A549 (cell line): ENCODE measurements at regions not wholly inside any gene's neighbourhood (a gene's known extent, or its start where the extent isn't known, plus 50 kb on each side); places are given as distances from the start of the nearest gene placed in this dataset.

Experiments used
- CEBPB ChIP-seq, 2 experiments: fragments of >200 bp in 1 of 2; sonication (Bioruptor Twin) in 1 of 2; formaldehyde crosslinking in 1 of 2; IDR thresholded peaks; 2 replicates each; pipeline ENCODE4 v1.6.1; 2012 to 2016
- CHD2 ChIP-seq: fragments of 150-350 bp; IDR thresholded peaks from 2 replicates; pipeline ENCODE4 v1.6.1; 2014; ENCODE audit warnings: low read length; ENCODE audit not compliant: partially characterized antibody
- EP300 ChIP-seq, 2 experiments: fragments of >200 bp; sonication (Bioruptor Twin); formaldehyde crosslinking; IDR thresholded peaks; 2 replicates in 1 of 2; 3 replicates in 1 of 2; pipeline ENCODE4 v1.6.1; 2016 to 2017
- KDM1A ChIP-seq: fragments of 200-600 bp; sonication (generic); IDR thresholded peaks from 2 replicates; pipeline ENCODE4 v1.6.1; 2016; ENCODE audit warnings: low read depth, mild to moderate bottlenecking
- MAFK ChIP-seq: fragments of 450-650 bp; IDR thresholded peaks from 2 replicates; pipeline ENCODE4 v1.6.1; 2014; ENCODE audit not compliant: partially characterized antibody
- MYC ChIP-seq: IDR thresholded peaks from 2 replicates; pipeline ENCODE4 v1.6.1; 2012; ENCODE audit warnings: mild to moderate bottlenecking, inconsistent platforms, low read length, improper control_type of control experiment, borderline replicate concordance
- NR3C1 ChIP-seq: fragments of >200 bp; sonication (Bioruptor Twin); formaldehyde crosslinking; IDR thresholded peaks from 3 replicates; pipeline ENCODE4 v1.6.1; 2017
- POLR2A ChIP-seq: IDR thresholded peaks from 2 replicates; pipeline ENCODE4 v1.6.1; 2012; ENCODE audit warnings: mild to moderate bottlenecking, low read length
- SMC3 ChIP-seq: fragments of >200 bp; sonication (Bioruptor Twin); formaldehyde crosslinking; IDR thresholded peaks from 3 replicates; pipeline ENCODE4 v1.6.1; 2018; ENCODE audit warnings: inconsistent platforms
- SREBF2 ChIP-seq: fragments of 450-650 bp; IDR thresholded peaks from 2 replicates; pipeline ENCODE4 v1.6.1; 2014; ENCODE audit warnings: mild to moderate bottlenecking, moderate library complexity
- TF ChIP-seq, protein P1 (sequence below): IDR thresholded peaks from 2 replicates; pipeline ENCODE4 v1.6.1; 2012
- TF ChIP-seq, protein P2 (sequence below): fragments of 200-600 bp; sonication (generic); IDR thresholded peaks from 2 replicates; pipeline ENCODE4 v1.6.1; 2016; ENCODE audit warnings: antibody characterized with exemption, mild to moderate bottlenecking, moderate library complexity
- TF ChIP-seq, protein P3 (sequence below): fragments of >200 bp; sonication (Bioruptor Twin); formaldehyde crosslinking; IDR thresholded peaks from 3 replicates; pipeline ENCODE4 v1.5.1; 2016
- TF ChIP-seq, protein P4 (sequence below): IDR thresholded peaks from 2 replicates; pipeline ENCODE4 v1.6.1; 2012

DNA sequence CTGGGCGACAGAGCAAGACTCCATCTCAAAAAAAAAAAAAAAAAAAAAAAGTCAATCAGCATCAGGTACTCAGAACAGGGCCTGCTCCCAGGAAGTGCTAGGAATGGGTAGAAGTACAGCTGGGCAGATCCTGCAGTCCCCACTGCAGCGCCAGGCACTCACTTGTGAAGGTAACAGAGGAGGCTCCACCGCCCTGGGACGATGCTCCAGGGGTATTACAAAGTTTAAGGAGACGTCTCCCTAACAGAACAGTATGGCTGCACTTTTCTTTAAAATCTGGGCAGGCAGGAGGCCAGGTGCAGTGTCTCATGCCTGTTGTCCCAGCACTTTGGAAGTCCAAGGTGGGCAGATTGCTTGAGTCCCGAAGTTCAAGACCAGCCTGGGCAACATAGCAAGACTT is 1449.0 kb downstream of the BRD1 start:
- TF ChIP-seq, protein P1, sequence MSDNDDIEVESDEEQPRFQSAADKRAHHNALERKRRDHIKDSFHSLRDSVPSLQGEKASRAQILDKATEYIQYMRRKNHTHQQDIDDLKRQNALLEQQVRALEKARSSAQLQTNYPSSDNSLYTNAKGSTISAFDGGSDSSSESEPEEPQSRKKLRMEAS: no peak
- no peak for TF ChIP-seq POLR2A
- TF ChIP-seq, protein P2, sequence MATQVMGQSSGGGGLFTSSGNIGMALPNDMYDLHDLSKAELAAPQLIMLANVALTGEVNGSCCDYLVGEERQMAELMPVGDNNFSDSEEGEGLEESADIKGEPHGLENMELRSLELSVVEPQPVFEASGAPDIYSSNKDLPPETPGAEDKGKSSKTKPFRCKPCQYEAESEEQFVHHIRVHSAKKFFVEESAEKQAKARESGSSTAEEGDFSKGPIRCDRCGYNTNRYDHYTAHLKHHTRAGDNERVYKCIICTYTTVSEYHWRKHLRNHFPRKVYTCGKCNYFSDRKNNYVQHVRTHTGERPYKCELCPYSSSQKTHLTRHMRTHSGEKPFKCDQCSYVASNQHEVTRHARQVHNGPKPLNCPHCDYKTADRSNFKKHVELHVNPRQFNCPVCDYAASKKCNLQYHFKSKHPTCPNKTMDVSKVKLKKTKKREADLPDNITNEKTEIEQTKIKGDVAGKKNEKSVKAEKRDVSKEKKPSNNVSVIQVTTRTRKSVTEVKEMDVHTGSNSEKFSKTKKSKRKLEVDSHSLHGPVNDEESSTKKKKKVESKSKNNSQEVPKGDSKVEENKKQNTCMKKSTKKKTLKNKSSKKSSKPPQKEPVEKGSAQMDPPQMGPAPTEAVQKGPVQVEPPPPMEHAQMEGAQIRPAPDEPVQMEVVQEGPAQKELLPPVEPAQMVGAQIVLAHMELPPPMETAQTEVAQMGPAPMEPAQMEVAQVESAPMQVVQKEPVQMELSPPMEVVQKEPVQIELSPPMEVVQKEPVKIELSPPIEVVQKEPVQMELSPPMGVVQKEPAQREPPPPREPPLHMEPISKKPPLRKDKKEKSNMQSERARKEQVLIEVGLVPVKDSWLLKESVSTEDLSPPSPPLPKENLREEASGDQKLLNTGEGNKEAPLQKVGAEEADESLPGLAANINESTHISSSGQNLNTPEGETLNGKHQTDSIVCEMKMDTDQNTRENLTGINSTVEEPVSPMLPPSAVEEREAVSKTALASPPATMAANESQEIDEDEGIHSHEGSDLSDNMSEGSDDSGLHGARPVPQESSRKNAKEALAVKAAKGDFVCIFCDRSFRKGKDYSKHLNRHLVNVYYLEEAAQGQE: no peak
- no peak for TF ChIP-seq EP300 (IDR thresholded peaks at IDR 0.05)
- TF ChIP-seq SREBF2: no peak
- TF ChIP-seq NR3C1: no peak
- no peak for TF ChIP-seq SMC3
- TF ChIP-seq, protein P3, sequence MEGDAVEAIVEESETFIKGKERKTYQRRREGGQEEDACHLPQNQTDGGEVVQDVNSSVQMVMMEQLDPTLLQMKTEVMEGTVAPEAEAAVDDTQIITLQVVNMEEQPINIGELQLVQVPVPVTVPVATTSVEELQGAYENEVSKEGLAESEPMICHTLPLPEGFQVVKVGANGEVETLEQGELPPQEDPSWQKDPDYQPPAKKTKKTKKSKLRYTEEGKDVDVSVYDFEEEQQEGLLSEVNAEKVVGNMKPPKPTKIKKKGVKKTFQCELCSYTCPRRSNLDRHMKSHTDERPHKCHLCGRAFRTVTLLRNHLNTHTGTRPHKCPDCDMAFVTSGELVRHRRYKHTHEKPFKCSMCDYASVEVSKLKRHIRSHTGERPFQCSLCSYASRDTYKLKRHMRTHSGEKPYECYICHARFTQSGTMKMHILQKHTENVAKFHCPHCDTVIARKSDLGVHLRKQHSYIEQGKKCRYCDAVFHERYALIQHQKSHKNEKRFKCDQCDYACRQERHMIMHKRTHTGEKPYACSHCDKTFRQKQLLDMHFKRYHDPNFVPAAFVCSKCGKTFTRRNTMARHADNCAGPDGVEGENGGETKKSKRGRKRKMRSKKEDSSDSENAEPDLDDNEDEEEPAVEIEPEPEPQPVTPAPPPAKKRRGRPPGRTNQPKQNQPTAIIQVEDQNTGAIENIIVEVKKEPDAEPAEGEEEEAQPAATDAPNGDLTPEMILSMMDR: no peak
- no peak for TF ChIP-seq MYC
- TF ChIP-seq, protein P4, sequence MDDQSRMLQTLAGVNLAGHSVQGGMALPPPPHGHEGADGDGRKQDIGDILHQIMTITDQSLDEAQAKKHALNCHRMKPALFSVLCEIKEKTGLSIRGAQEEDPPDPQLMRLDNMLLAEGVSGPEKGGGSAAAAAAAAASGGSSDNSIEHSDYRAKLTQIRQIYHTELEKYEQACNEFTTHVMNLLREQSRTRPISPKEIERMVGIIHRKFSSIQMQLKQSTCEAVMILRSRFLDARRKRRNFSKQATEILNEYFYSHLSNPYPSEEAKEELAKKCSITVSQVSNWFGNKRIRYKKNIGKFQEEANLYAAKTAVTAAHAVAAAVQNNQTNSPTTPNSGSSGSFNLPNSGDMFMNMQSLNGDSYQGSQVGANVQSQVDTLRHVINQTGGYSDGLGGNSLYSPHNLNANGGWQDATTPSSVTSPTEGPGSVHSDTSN: no peak
- no peak for TF ChIP-seq MAFK
- no peak for TF ChIP-seq KDM1A
- no peak for TF ChIP-seq CHD2
- no peak for TF ChIP-seq CEBPB (IDR thresholded peaks at IDR 0.05)
